ENCODE measurements at regions not wholly inside any gene's neighbourhood (a gene's known extent, or its start where the extent isn't known, plus 50 kb on each side); places are given as distances from the start of the nearest gene placed in this dataset.

GRCh38 chr2:128601298-128602037, 282.8 kb upstream of the HS6ST1 start:
- no peak for TF ChIP-seq CTCF (IDR thresholded peaks at IDR 0.05)
- TF ChIP-seq POLR2AphosphoS5 (IDR thresholded peaks at IDR 0.05) = no peak
- no peak for TF ChIP-seq POLR2A (IDR thresholded peaks at IDR 0.05)
- no peaks in the 10 kb centered on the region for H3K4me1 ChIP-seq (replicated peaks)
- H3K27ac ChIP-seq = no peak overlapping the region
- H3K27me3 ChIP-seq (replicated peaks; ENCODE audit: insufficient read depth) = no peaks in the 10 kb centered on the region
- no peaks in the 10 kb centered on the region for H3K36me3 ChIP-seq
- intact Hi-C loops (cut with DNase I) = no loop called here
- no peak for DNase-seq (ENCODE audit: low spot score)
- 93% methylated on average over 16 of the region's 16 CpGs for WGBS
- H3K4me3 ChIP-seq = no peak overlapping the region
- H3K9me3 ChIP-seq = no peaks in the 10 kb centered on the region

- Histone ChIP-seq H3K9me3 (no peaks in the 10 kb centered on the region), H3K36me3 (no peaks in the 10 kb centered on the region), H3K27ac (no peak overlapping the region), H3K4me3 (no peak overlapping the region), H3K4me1 (replicated peaks) (no peaks in the 10 kb centered on the region), H3K27me3 (replicated peaks; ENCODE audit: insufficient read depth) (no peaks in the 10 kb centered on the region)
- TF ChIP-seq POLR2AphosphoS5 (IDR thresholded peaks at IDR 0.05) (no peak), CTCF (IDR thresholded peaks at IDR 0.05) (no peak), POLR2A (IDR thresholded peaks at IDR 0.05) (no peak)
- DNase-seq (ENCODE audit: low spot score) = no peak
- intact Hi-C loops (cut with DNase I) = no loop called here
- 95% methylated on average over 11 of the region's 11 CpGs for WGBS
Observed at GRCh38 chr2:128602038-128602698, 283.5 kb upstream of the HS6ST1 start.

- no peak overlapping the region for H3K4me3 ChIP-seq
- no peaks in the 10 kb centered on the region for H3K27me3 ChIP-seq (replicated peaks; ENCODE audit: insufficient read depth)
- H3K4me1 ChIP-seq (replicated peaks) = no peaks in the 10 kb centered on the region
- no peak for TF ChIP-seq POLR2AphosphoS5 (IDR thresholded peaks at IDR 0.05)
- TF ChIP-seq CTCF (IDR thresholded peaks at IDR 0.05) = no peak
- no peak for TF ChIP-seq POLR2A (IDR thresholded peaks at IDR 0.05)
- no peaks in the 10 kb centered on the region for H3K36me3 ChIP-seq
- intact Hi-C loops (cut with DNase I) = no loop called here
- H3K9me3 ChIP-seq = no peaks in the 10 kb centered on the region
- 94% methylated on average over 14 of the region's 14 CpGs for WGBS
- no peak overlapping the region for H3K27ac ChIP-seq
- DNase-seq (ENCODE audit: low spot score) = no peak
Observed at GRCh38 chr2:128602699-128603101, 284.0 kb upstream of the HS6ST1 start.

GRCh38 chr2:128603411-128603924, 284.8 kb upstream of the HS6ST1 start:
- TF ChIP-seq POLR2A (IDR thresholded peaks at IDR 0.05) = no peak
- TF ChIP-seq CTCF (IDR thresholded peaks at IDR 0.05) = no peak
- TF ChIP-seq POLR2AphosphoS5 (IDR thresholded peaks at IDR 0.05) = no peak
- Histone ChIP-seq H3K27ac (no peak overlapping the region), H3K4me1 (replicated peaks) (no peaks in the 10 kb centered on the region), H3K27me3 (replicated peaks; ENCODE audit: insufficient read depth) (no peaks in the 10 kb centered on the region), H3K36me3 (no peaks in the 10 kb centered on the region), H3K9me3 (no peaks in the 10 kb centered on the region), H3K4me3 (no peak overlapping the region)
- 89% methylated on average over 14 of the region's 14 CpGs for WGBS
- DNase-seq (ENCODE audit: low spot score) = no peak
- intact Hi-C loops (cut with DNase I) = no loop called here

Measured in prostate gland (tissue), 2 donors.